ENCODE measurements at regions not wholly inside any gene's neighbourhood (a gene's known extent, or its start where the extent isn't known, plus 50 kb on each side); places are given as distances from the start of the nearest gene placed in this dataset.
"Not testable (repeated sequence)": the region's sequence is repeated elsewhere in the genome, so short reads cannot be mapped to it uniquely, and the experiment has no call there.

- no peak for DNase-seq
Observed at GRCh38 chr1:188937965-188938551, 1539.6 kb downstream of the BRINP3 start.

DNA sequence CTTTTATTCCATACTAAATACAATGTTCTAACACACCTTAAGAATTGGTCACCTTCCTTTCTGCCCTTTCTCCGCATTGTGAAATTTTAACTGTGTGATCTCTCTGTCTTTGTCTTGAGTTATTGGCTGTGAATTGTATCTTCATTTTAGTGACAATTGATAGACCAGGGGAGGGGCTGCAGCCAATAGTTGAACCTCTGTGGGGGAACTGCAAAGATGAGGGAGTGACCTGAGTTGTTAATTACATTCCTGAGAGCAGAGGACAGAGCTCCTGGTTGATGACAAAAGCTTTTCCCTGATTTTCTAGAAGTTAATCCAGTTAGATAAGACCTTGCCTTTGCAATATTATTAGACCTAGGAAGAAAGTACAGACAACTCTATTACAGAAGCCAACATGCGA lies 1535.7 kb downstream of the BRINP3 start:
- DNase-seq: no peak

GRCh38 chr1:188949701-188950100 lies 1528.0 kb downstream of the BRINP3 start:
- DNase-seq: no peak

DNA sequence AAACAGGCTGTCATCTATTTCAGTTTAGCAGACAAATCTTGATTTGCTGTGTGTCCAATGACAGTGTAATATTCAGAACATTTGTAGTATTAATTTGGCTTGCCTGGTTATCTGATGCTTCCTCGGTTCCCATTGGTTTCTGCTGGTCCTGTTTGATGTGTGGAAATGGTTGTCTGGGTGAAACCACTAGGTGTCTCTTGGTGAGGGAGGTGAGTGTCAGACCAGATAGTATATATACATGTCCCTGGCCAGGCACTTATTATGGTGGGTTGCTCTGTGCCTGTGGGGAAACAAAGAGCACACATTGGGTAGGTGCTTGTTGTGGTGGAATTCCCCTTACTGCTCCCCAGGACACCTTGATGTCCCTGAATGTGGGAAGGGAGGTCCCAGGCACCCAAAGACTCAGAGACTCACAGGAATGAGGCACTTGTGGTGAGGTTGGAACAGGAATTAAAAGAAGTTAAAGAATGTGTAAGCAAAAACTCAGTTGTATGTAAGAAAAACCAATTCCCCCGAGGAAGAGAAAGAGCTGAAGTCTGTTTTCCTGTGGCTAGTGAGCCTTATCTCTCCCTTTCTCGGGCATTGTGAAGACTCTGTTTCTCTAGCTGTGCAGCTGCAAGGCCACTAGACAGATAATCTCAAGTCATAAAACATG lies 1519.1 kb downstream of the BRINP3 start:
- no peak for DNase-seq

DNA sequence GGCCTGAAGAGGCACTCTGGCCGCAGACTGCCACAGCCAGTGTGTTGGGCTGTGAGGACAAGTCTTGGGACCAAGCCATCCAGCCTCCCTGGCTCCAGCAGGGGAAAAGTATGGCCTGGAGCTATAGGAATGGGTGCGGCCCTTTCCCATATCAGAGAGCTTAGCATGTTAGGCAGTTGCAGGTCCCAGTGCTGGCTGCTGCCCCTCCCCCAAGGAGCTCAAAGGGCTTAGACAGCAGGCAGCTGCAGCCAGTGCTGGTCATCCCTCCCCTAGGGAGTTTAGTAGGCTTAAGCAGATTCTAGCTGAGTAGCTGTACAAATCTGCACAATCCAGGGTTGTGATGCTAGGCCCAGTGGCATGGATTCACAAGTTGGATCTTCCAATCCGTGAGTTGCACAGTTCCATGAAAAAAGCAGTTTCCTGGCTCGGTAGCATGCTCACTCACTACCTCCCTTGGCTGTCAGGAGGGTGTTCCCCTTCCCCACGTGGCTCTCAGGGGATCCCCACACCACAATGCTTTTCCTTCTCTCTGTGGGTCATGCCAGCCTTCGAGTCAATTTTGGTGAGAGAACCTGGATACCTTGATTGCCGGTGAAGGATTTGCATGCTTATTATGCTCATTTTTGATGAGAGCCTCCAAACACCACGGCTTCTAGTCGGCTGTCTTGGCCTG lies 1490.8 kb downstream of the BRINP3 start:
- DNase-seq: no peak

- DNase-seq: no peak
Observed at GRCh38 chr1:188988589-188988988, 1489.1 kb downstream of the BRINP3 start.

DNA sequence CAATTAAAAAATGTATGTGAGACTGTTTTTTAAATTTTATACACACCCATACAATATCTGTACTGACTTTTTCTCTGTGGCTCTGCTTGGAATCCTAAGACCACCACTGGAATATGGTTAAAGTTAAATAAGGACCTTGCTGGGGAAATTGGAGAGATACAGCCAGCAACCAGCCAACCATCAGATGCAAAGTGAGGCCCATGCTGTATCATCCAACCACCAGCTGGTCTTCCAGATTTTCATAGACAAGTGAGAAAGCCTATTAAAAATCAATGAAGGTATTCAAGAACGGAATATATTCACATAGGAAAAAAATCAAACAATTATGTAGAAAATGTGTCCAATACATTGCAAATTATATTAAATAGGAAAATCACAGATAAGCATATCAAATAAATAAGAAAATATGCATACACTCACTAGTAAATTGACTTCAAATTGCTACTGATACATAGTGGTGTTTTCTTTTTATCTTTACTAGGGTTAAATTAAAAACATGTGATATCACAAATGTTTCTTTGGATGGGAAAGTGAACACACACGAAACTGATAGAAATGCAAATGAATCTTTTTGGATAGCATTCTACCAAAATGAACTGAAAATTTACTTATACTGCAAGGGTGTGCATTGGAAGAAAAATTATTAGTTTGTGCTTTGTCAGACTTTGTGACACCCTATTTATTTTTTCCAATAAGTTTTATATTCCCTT lies 1486.3 kb downstream of the BRINP3 start:
- DNase-seq: no peak

GRCh38 chr1:189007824-189008223 lies 1469.8 kb downstream of the BRINP3 start:
- no peak for DNase-seq

DNA sequence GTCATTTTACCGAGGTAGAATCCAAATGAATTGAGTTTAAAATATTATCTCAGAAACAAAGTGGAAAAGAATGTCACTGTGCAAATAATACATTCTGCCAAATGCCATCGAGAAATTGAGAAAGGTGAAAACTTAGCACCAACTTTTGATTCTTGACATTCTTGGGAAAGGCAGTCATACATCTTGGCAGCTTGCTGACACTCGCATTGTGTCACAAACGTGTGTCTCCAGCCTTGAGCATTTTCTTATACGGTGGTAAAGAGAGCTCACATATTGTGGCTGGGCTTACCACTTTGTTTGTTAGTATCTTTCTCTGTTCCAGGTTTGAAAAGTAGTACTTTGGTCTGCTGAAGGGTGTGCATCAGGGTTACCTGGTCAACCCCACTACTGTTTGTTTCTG lies 1456.1 kb downstream of the BRINP3 start:
- no peak for DNase-seq

GRCh38 chr1:189022015-189022414 lies 1455.6 kb downstream of the BRINP3 start:
- DNase-seq: no peak

- DNase-seq: no peak
Observed at GRCh38 chr1:189027512-189027911, 1450.2 kb downstream of the BRINP3 start.

DNA sequence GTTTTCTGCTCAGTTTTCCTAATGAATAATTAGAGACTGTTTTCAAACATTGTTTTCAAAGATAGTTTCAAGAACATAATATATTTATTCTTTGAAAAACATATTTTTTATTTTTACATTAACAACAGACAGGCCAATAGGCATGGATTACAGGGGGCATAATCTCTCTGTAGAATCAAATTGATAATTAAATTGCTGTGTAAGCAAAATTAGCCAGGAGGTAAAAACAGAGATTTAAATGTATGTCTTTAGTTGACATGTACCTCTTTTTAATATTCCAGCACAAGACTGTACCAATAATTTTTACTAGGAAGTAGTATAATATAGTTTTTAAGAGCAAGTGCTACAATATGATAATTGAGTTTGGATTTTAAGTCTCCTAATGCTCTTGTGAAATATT lies 1444.5 kb downstream of the BRINP3 start:
- DNase-seq: no peak

- no peak for DNase-seq
Observed at GRCh38 chr1:189036628-189037027, 1441.0 kb downstream of the BRINP3 start.

- no peak for DNase-seq
Observed at GRCh38 chr1:189046127-189046526, 1431.5 kb downstream of the BRINP3 start.

- no peak for DNase-seq
Observed at GRCh38 chr1:189084811-189085210, 1392.9 kb downstream of the BRINP3 start.

GRCh38 chr1:189103956-189104355 lies 1373.7 kb downstream of the BRINP3 start:
- no peak for DNase-seq

DNA sequence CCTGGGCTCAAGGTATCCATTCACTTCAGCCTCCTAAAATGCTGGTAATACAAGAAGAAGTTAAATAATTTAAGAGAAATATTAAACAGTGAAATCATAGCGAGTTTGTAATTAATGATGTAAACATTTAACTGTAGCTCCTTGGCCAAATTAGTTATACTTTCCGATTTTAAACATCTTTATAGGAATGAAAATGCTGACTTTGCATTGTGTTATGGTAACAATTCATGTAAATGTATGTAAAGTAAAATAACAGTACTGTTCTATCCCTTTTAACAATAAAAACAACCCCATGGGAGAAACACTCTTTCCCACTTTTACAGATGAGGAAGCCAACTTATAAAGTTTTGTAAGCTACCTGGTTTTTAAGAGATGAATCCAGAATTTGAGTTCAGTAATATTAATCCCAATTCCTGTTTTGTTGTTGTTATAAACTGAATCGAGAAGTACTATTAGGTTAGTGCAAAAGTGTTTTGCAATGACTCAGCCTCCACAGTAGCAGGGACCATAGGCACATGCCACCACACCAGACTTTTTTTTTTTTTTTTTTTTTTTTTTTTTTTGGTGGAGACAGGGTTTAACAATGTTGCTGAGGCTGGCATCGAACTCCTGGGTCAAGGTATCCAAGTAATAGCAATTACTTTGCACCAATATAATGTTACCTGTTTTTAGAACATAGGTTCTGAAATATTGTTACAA lies 1360.4 kb downstream of the BRINP3 start:
- DNase-seq: no peak

DNA sequence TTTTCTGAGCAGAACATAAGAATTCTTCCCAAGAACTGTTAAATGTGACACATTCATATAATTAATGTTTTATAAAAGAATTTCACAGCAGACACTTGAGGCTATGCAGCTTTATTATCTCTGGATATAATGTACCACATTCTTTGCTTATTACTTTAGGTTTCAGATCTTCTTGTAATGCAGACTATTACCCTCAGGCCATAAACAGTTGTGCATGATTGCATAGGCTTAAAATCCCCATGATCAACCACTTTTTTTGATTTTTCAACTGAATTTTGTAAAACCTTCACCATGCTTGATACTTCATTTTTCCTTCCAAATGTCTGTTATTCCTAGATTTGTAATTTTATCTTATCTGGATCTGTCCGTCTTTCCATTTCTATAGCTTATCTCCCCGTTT lies 1355.7 kb downstream of the BRINP3 start:
- no peak for DNase-seq

- no peak for DNase-seq
Observed at GRCh38 chr1:189125694-189126093, 1352.0 kb downstream of the BRINP3 start.

GRCh38 chr1:189131576-189131975 lies 1346.1 kb downstream of the BRINP3 start:
- DNase-seq: no peak

DNA sequence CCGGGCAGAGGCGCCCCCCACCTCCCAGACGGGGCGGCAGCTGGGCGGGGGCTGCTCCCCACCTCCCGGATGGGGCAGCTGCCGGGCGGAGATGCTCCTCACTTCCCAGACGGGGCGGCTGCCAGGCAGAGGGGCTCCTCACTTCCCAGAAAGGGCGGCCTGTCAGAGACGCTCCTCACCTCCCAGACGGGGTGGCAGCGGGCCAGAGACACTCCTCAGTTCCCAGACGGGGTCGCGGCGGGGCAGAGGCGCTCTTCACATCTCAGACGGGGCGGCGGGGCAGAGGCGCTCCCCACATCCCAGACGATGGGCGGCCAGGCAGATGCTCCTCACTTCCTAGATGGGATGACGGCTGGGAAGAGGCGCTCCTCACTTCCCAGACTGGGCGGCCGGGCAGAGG lies 1337.9 kb downstream of the BRINP3 start:
- not testable (repeated sequence) for DNase-seq

DNA sequence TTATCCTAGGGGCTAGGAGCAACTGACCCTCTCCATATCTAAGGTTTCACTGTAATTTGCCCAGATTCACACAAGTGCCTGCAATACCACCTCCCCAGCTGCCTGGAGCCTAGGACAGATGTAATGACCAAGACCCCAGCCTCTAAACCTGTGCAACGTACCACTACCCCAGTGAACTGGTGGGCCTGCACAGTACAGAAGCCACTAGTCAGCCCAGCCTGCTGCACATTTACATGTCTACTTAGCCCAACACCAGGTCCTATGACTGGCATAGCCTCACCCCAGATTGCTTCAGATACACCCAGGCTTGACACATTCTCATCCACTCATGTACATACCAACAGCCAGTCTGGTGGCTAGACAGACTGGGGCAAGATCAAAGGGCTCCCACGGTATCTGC lies 1336.6 kb downstream of the BRINP3 start:
- no peak for DNase-seq

All from T1000 (cell line).